Endothelial cell of umbilical vein (primary cell): ENCODE measurements at regions not wholly inside any gene's neighbourhood (a gene's known extent, or its start where the extent isn't known, plus 50 kb on each side); places are given as distances from the start of the nearest gene placed in this dataset.

Experiments
- MAX ChIP-seq: IDR thresholded peaks from 2 replicates; pipeline ENCODE4 v1.6.1; 2011; ENCODE audit not compliant: insufficient read depth, insufficient read length
- POLR2AphosphoS5 ChIP-seq: IDR thresholded peaks from 2 replicates; pipeline ENCODE4 v1.6.1; 2012; ENCODE audit warnings: low read depth, mild to moderate bottlenecking, control low read depth, low read length, moderate library complexity; ENCODE audit not compliant: insufficient read depth
- TF ChIP-seq, protein P1 (sequence below), 2 donors: IDR thresholded peaks; 1 replicate in 1 of 2; 2 replicates in 1 of 2; pipeline ENCODE4 v1.5.1; 2011; ENCODE audit warnings: low read length in 2 of 2, mild to moderate bottlenecking in 2 of 2, moderate library complexity in 2 of 2, control low read depth in 1 of 2, inconsistent platforms in 1 of 2, low read depth in 1 of 2; ENCODE audit not compliant: insufficient read depth in 1 of 2; ENCODE audit errors: extremely low read depth in 1 of 2

DNA sequence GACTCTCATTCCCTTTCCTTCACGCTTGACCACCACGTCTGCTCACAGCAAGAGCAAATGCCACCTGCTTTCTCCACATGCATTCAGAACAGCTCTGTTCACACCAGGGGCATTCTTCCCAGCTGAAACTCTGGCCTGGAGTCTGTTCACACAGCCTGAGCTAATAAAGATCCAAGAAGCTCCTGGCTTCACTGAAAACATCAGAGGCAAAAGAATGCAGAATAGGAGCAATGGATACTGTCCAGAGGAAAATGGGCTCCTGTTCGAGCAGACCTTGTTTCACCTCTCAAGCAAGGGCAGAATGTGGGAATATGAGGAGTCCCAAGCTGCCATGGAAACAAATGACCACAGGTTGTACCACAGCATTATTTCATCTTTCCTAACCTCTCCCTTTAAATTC, 402.7 kb upstream of the TNC start:
- TF ChIP-seq, protein P1, sequence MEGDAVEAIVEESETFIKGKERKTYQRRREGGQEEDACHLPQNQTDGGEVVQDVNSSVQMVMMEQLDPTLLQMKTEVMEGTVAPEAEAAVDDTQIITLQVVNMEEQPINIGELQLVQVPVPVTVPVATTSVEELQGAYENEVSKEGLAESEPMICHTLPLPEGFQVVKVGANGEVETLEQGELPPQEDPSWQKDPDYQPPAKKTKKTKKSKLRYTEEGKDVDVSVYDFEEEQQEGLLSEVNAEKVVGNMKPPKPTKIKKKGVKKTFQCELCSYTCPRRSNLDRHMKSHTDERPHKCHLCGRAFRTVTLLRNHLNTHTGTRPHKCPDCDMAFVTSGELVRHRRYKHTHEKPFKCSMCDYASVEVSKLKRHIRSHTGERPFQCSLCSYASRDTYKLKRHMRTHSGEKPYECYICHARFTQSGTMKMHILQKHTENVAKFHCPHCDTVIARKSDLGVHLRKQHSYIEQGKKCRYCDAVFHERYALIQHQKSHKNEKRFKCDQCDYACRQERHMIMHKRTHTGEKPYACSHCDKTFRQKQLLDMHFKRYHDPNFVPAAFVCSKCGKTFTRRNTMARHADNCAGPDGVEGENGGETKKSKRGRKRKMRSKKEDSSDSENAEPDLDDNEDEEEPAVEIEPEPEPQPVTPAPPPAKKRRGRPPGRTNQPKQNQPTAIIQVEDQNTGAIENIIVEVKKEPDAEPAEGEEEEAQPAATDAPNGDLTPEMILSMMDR (IDR thresholded peaks at IDR 0.05; ENCODE audit: extremely low read depth in 1 of 2, insufficient read depth in 1 of 2, low read depth in 1 of 2, low read length in 2 of 2), result no peak
- TF ChIP-seq POLR2AphosphoS5 (no peak), MAX (no peak)
